ENCODE measurements at regions not wholly inside any gene's neighbourhood (a gene's known extent, or its start where the extent isn't known, plus 50 kb on each side); places are given as distances from the start of the nearest gene placed in this dataset.

DNA sequence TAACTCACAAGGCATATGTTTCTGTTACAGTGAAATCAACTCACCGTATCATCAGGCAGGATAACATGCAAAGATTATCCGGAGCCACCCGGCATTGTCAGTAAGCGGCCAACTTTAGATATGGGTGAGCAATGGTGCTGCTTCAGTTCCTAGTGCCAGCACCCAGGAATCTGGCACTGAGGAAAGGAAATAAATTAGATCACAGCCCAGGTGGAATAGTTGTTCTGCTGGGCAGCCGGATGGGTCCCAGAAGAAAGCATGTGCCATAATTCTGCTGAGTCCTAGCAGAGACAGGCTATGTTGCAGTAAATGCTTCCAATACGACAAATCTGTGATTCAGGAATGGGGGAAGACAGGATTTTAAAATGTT, 183.6 kb upstream of the SPTLC3 start:
- ChIA-PET CTCF (no interaction called here), POLR2A (no interaction called here)
- no peak for DNase-seq (ENCODE audit: low spot score)
- no peak overlapping the region for H3K27ac Mint-ChIP-seq
- TF ChIP-seq SMAD4 (CRISPR knock-in tag; IDR thresholded peaks at IDR 0.05) = no peak
- no peak for TF ChIP-seq RORB (CRISPR knock-in tag; IDR thresholded peaks at IDR 0.05)
- TF ChIP-seq HMGA2 (CRISPR knock-in tag; IDR thresholded peaks at IDR 0.05) = no peak
- TF ChIP-seq ETV6 (CRISPR knock-in tag; IDR thresholded peaks at IDR 0.05) = no peak
- TF ChIP-seq, protein P1, sequence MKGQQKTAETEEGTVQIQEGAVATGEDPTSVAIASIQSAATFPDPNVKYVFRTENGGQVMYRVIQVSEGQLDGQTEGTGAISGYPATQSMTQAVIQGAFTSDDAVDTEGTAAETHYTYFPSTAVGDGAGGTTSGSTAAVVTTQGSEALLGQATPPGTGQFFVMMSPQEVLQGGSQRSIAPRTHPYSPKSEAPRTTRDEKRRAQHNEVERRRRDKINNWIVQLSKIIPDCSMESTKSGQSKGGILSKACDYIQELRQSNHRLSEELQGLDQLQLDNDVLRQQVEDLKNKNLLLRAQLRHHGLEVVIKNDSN (CRISPR knock-in tag; IDR thresholded peaks at IDR 0.05) = no peak
- no peak for TF ChIP-seq ZNF317 (CRISPR knock-in tag; IDR thresholded peaks at IDR 0.05; ENCODE audit: borderline replicate concordance, low read depth)
- no peak for TF ChIP-seq ZSCAN18 (CRISPR knock-in tag; IDR thresholded peaks at IDR 0.05)
- TF ChIP-seq SP1 (CRISPR knock-in tag; conservative IDR thresholded peaks at IDR 0.05) = no peak
- no peak for TF ChIP-seq ZNF121 (CRISPR knock-in tag; IDR thresholded peaks at IDR 0.05)
- no peaks in the 10 kb centered on the region for H3K36me3 Mint-ChIP-seq
- no peaks in the 10 kb centered on the region for H3K27me3 Mint-ChIP-seq (ENCODE audit: low read depth)
- peaks cover 11% of the 10 kb centered on the region for H3K4me1 Mint-ChIP-seq
- no peaks in the 10 kb centered on the region for H3K9me3 Mint-ChIP-seq
- no peak for ATAC-seq
- no peak overlapping the region for H3K4me3 Mint-ChIP-seq

DNA sequence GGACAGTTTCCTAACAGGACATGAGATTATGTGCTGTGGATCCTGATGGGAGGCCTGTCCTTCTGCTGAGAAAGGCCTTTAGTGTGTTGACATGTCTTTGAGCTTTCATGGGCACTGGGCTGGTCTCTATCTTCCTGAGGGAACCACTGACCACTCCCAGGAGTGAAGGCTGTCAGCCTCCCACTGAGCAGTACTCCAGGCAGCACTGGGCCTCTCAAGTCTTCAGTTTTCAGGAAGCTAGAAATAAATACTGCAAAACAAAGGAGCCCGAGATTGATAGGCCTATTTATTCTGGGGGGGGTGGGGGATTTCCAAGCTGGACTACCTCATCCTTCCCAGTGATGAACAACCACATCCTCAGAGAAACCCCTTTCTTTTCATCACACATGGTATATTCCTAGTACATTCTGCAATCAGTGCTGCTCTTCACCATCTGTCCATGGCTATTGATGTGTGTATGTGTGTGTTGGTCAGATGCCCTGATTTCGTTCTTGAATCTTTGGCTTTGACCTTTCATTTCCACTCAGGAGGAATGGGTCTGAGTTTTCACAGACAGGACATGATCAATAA, 180.9 kb upstream of the SPTLC3 start:
- POLR2A ChIA-PET = no interaction called here
- H3K4me1 Mint-ChIP-seq = peaks cover 3% of the 10 kb centered on the region
- DNase-seq (ENCODE audit: low spot score) = no peak
- H3K27ac Mint-ChIP-seq = no peak overlapping the region
- no peaks in the 10 kb centered on the region for H3K36me3 Mint-ChIP-seq
- H3K4me3 Mint-ChIP-seq = no peak overlapping the region
- TF ChIP-seq PRDM15 (CRISPR knock-in tag; IDR thresholded peaks at IDR 0.05) = no peak
- TF ChIP-seq IRF1 (CRISPR knock-in tag; IDR thresholded peaks at IDR 0.05) = no peak
- no peak for TF ChIP-seq HMGXB4 (CRISPR knock-in tag; IDR thresholded peaks at IDR 0.05)
- TF ChIP-seq, protein P2, sequence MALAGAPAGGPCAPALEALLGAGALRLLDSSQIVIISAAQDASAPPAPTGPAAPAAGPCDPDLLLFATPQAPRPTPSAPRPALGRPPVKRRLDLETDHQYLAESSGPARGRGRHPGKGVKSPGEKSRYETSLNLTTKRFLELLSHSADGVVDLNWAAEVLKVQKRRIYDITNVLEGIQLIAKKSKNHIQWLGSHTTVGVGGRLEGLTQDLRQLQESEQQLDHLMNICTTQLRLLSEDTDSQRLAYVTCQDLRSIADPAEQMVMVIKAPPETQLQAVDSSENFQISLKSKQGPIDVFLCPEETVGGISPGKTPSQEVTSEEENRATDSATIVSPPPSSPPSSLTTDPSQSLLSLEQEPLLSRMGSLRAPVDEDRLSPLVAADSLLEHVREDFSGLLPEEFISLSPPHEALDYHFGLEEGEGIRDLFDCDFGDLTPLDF (CRISPR knock-in tag; IDR thresholded peaks at IDR 0.05) = no peak
- TF ChIP-seq HMGA2 (CRISPR knock-in tag; IDR thresholded peaks at IDR 0.05) = no peak
- TF ChIP-seq, protein P3, sequence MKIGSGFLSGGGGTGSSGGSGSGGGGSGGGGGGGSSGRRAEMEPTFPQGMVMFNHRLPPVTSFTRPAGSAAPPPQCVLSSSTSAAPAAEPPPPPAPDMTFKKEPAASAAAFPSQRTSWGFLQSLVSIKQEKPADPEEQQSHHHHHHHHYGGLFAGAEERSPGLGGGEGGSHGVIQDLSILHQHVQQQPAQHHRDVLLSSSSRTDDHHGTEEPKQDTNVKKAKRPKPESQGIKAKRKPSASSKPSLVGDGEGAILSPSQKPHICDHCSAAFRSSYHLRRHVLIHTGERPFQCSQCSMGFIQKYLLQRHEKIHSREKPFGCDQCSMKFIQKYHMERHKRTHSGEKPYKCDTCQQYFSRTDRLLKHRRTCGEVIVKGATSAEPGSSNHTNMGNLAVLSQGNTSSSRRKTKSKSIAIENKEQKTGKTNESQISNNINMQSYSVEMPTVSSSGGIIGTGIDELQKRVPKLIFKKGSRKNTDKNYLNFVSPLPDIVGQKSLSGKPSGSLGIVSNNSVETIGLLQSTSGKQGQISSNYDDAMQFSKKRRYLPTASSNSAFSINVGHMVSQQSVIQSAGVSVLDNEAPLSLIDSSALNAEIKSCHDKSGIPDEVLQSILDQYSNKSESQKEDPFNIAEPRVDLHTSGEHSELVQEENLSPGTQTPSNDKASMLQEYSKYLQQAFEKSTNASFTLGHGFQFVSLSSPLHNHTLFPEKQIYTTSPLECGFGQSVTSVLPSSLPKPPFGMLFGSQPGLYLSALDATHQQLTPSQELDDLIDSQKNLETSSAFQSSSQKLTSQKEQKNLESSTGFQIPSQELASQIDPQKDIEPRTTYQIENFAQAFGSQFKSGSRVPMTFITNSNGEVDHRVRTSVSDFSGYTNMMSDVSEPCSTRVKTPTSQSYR (CRISPR knock-in tag; IDR thresholded peaks at IDR 0.05) = no peak
- no peak for TF ChIP-seq ZNF671 (CRISPR knock-in tag; IDR thresholded peaks at IDR 0.05)
- no peak for TF ChIP-seq ZNF121 (CRISPR knock-in tag; IDR thresholded peaks at IDR 0.05)
- TF ChIP-seq, protein P1 (CRISPR knock-in tag; IDR thresholded peaks at IDR 0.05) = no peak
- no peak for TF ChIP-seq ZNF317 (CRISPR knock-in tag; IDR thresholded peaks at IDR 0.05; ENCODE audit: borderline replicate concordance, low read depth)
- CTCF ChIA-PET = interaction anchor here (1.2 kb wide), 1 partner anchor 10 kb away, joined by 7 read pairs; no protein-coding TSS in a partner anchor
- no peaks in the 10 kb centered on the region for H3K9me3 Mint-ChIP-seq
- no peaks in the 10 kb centered on the region for H3K27me3 Mint-ChIP-seq (ENCODE audit: low read depth)
- ATAC-seq = peak; percentile 52

Measured in WTC11 (cell line).